CD4-positive, alpha-beta memory T cell (primary cell): ENCODE measurements at regions not wholly inside any gene's neighbourhood (a gene's known extent, or its start where the extent isn't known, plus 50 kb on each side); places are given as distances from the start of the nearest gene placed in this dataset.
A peak's percentile ranks its signal among the peaks of the same experiment; 100 is the strongest.

Source experiments
- CTCF ChIA-PET: fragments of 350-600 bp; sonication (Branson Sonifier 250); formaldehyde crosslinking; loops from one replicate; lab custom pipeline; 2021; ENCODE audit warnings: inconsistent platforms; ENCODE audit not compliant: partially characterized antibody; lab: Charles Lee
- POLR2A ChIA-PET: fragments of 350-600 bp; sonication (Branson Sonifier 250); formaldehyde crosslinking; loops from one replicate; lab custom pipeline; 2021; ENCODE audit not compliant: partially characterized antibody; lab: Charles Lee
- DNase-seq, 5 donors: peaks; one replicate each; pipeline versions ENCODE4 v3.0.0 to v3.0.0-alpha.2; 2020 to 2022; ENCODE audit warnings: mixed read lengths in 1 of 5
- H3K27ac ChIP-seq: one replicate; pipeline ENCODE4 v1.7.0; 2013; ENCODE audit warnings: low read depth, low read length
- H3K27me3 ChIP-seq: 2 replicates; pipeline ENCODE4 v1.7.0; 2013; ENCODE audit warnings: mild to moderate bottlenecking, low read length, moderate library complexity; ENCODE audit not compliant: insufficient read depth
- H3K36me3 ChIP-seq: 2 replicates; pipeline ENCODE4 v1.7.0; 2013; ENCODE audit warnings: mild to moderate bottlenecking, low read length, moderate library complexity; ENCODE audit not compliant: insufficient read depth
- H3K4me1 ChIP-seq: 2 replicates; pipeline ENCODE4 v1.7.0; 2013; ENCODE audit warnings: mild to moderate bottlenecking, low read length, moderate library complexity; ENCODE audit not compliant: insufficient read depth
- H3K4me3 ChIP-seq, 2 donors: one replicate each; pipeline ENCODE4 v1.7.0; 2013; ENCODE audit warnings: low read length in 2 of 2, mild to moderate bottlenecking in 1 of 2
- H3K9me3 ChIP-seq, 2 donors: one replicate each; pipeline ENCODE4 v1.7.0; 2013; ENCODE audit warnings: low read length in 2 of 2, control low read depth in 1 of 2; ENCODE audit not compliant: control insufficient read depth in 1 of 2
- H3K27ac Mint-ChIP-seq, 7 donors: one replicate each; pipeline ENCODE4 v1.8.0; 2020 to 2021; ENCODE audit warnings: mixed read lengths in 7 of 7, mild to moderate bottlenecking in 6 of 7, inconsistent platforms in 3 of 7, moderate library complexity in 3 of 7
- H3K27me3 Mint-ChIP-seq, 2 donors: one replicate each; pipeline ENCODE4 v1.8.0; 2020 to 2021; ENCODE audit warnings: mixed read lengths in 2 of 2
- H3K36me3 Mint-ChIP-seq, 2 donors: one replicate each; pipeline ENCODE4 v1.8.0; 2020 to 2021; ENCODE audit warnings: mixed read lengths in 2 of 2, inconsistent platforms in 1 of 2, mild to moderate bottlenecking in 1 of 2
- H3K4me1 Mint-ChIP-seq, 4 donors: one replicate each; pipeline ENCODE4 v1.8.0; 2020 to 2021; ENCODE audit warnings: mixed read lengths in 4 of 4, mild to moderate bottlenecking in 1 of 4
- H3K4me3 Mint-ChIP-seq, 8 donors: one replicate each; pipeline ENCODE4 v1.8.0; 2020 to 2021; ENCODE audit warnings: mixed read lengths in 8 of 8, mild to moderate bottlenecking in 7 of 8, moderate library complexity in 6 of 8, inconsistent platforms in 3 of 8
- H3K9me3 Mint-ChIP-seq, 8 donors: one replicate each; pipeline ENCODE4 v1.8.0; 2020 to 2021; ENCODE audit warnings: mixed read lengths in 8 of 8, mild to moderate bottlenecking in 5 of 8, inconsistent platforms in 3 of 8, moderate library complexity in 1 of 8
- intact Hi-C: fragments of 100-400 bp; cut with micrococcal nuclease; formaldehyde crosslinking; loops from one replicate; pipeline ENCODE4 v1.15.1; 2023

GRCh38 chr7:86158111-86158510 lies 485.6 kb upstream of the GRM3 start:
- CTCF ChIA-PET = no interaction called here
- Histone ChIP-seq H3K4me3 (no peak overlapping the region), H3K27me3 (no peaks in the 10 kb centered on the region), H3K36me3 (no peaks in the 10 kb centered on the region), H3K9me3 (no peaks in the 10 kb centered on the region), H3K27ac (no peak overlapping the region), H3K4me1 (no peaks in the 10 kb centered on the region)
- DNase-seq = no peak
- POLR2A ChIA-PET = no interaction called here
- no peak overlapping the region for H3K27ac Mint-ChIP-seq
- H3K4me3 Mint-ChIP-seq = no peak overlapping the region
- no peaks in the 10 kb centered on the region for H3K4me1 Mint-ChIP-seq
- intact Hi-C loops = no loop called here
- no peaks in the 10 kb centered on the region for H3K36me3 Mint-ChIP-seq
- H3K9me3 Mint-ChIP-seq = peaks cover 0 to 23% (median 6%) of the 10 kb centered on the region in 8 donors
- H3K27me3 Mint-ChIP-seq = no peaks in the 10 kb centered on the region

DNA sequence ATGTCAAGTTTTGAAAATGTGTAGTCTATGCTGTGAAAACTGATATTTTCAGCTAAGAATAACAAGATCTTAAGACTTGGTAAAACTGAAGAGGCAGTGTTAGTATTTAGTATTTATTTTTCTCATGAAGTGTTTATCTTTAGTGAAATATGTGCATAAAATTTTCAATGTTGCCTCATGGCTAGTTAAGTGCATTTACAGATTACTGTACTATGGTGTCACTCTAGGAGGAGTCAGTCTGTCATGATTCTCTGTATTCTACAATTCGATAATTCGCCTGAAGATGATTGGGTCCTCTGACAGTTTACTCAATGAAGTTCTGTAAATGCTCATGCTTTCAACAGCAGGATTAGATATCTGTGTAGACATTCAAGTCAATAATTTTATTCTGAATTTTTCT lies 488.1 kb upstream of the GRM3 start:
- intact Hi-C loops = no loop called here
- Mint-ChIP-seq H3K36me3 (no peaks in the 10 kb centered on the region), H3K27ac (no peak overlapping the region)

DNA sequence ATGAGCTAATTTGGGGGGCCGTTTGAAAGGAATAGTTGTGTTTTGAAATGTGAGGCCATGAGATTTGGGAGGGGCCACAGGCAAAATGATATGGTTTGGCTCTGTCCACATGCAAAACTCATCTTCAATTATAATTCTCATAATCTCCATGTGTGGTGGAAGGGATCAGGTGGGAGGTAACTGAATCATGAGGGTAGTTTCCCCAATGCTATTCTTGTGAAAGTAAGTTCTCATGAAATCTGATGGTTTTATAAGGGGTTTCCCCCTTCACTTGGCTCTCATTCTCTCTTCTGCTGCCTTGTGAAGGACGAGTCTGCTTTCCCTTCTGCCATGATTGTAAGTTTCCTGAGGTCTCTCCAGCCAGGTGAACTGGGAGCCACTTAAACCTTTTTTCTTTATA lies 490.8 kb upstream of the GRM3 start:
- Mint-ChIP-seq H3K27ac (no peak overlapping the region), H3K4me3 (no peak overlapping the region), H3K27me3 (no peaks in the 10 kb centered on the region), H3K36me3 (no peaks in the 10 kb centered on the region), H3K4me1 (no peaks in the 10 kb centered on the region), H3K9me3 (peaks cover 0 to 16% (median 9%) of the 10 kb centered on the region in 8 donors)
- Histone ChIP-seq H3K36me3 (no peaks in the 10 kb centered on the region), H3K9me3 (no peaks in the 10 kb centered on the region), H3K27ac (no peak overlapping the region), H3K27me3 (no peaks in the 10 kb centered on the region), H3K4me1 (no peaks in the 10 kb centered on the region), H3K4me3 (no peak overlapping the region)
- intact Hi-C loops = no loop called here
- no peak for DNase-seq
- POLR2A ChIA-PET = no interaction called here
- CTCF ChIA-PET = no interaction called here

More for the DNA sequence above, 488.1 kb upstream of the GRM3 start:
- Histone ChIP-seq H3K9me3 (no peaks in the 10 kb centered on the region), H3K27ac (no peak overlapping the region), H3K4me1 (no peaks in the 10 kb centered on the region), H3K27me3 (no peaks in the 10 kb centered on the region), H3K36me3 (no peaks in the 10 kb centered on the region), H3K4me3 (no peak overlapping the region)
- Mint-ChIP-seq H3K4me1 (no peaks in the 10 kb centered on the region), H3K27me3 (no peaks in the 10 kb centered on the region), H3K4me3 (no peak overlapping the region), H3K9me3 (peaks cover 4 to 22% (median 12%) of the 10 kb centered on the region in 8 donors)
- CTCF ChIA-PET = no interaction called here
- DNase-seq = no peak
- POLR2A ChIA-PET = no interaction called here

DNA sequence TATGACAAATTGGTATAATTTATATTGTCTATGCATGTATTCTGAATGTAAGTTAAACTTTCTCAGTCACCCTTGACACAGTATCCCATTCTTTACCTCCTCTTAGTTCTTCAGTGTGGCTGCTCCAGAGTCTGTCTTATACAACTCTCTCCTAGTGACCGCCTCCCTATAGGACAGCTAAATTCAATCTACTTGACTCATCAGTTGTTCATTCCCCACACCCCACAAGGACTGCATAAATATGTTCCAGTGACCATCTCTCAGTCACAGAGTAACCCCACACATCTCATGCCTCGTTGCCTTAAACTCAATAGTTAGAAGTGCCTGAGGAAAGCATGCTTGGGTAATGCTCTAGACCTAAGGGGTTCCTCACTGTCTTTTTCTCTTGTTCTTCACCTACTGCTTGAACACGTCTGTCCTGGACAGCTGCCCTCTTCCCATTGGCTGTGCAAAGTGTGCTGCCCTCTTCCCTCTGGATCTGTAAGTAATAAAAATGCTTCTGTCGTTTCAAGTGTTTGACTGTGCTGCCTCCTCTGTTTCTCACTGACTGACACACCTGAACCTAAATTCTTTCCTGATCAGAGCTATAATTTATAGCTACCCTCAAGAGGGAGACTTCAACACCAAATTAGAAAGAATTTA lies 494.6 kb upstream of the GRM3 start:
- no peaks in the 10 kb centered on the region for H3K36me3 ChIP-seq
- no peak overlapping the region for H3K27ac Mint-ChIP-seq
- no peaks in the 10 kb centered on the region for H3K36me3 Mint-ChIP-seq
- H3K4me3 ChIP-seq = no peak overlapping the region
- no peaks in the 10 kb centered on the region for H3K4me1 Mint-ChIP-seq
- H3K4me1 ChIP-seq = no peaks in the 10 kb centered on the region
- intact Hi-C loops = no loop called here
- no peaks in the 10 kb centered on the region for H3K27me3 ChIP-seq
- no peak overlapping the region for H3K27ac ChIP-seq
- peaks cover 0 to 19% (median 10%) of the 10 kb centered on the region in 8 donors for H3K9me3 Mint-ChIP-seq
- CTCF ChIA-PET = no interaction called here
- no peaks in the 10 kb centered on the region for H3K9me3 ChIP-seq
- DNase-seq = no peak
- H3K4me3 Mint-ChIP-seq = no peak overlapping the region
- POLR2A ChIA-PET = no interaction called here
- no peaks in the 10 kb centered on the region for H3K27me3 Mint-ChIP-seq

DNA sequence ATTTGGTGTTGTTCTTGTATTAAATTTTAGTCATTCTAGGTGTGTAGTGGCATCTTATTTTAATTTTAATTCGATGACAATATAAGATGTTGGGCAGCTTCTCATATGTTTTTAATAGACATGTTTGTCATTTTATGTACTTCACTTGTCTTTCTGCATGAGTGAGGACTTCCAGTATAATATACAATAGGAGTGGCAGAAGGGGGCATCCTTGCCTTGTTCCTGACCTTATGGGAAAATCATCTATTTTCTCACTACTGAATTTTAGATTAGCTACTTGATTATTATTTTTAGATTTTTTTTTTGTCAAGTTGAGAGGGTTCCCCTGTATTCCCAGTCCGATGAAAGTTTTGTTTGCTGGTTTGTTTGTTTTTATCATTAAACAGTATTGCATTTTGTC lies 495.2 kb upstream of the GRM3 start:
- H3K4me1 Mint-ChIP-seq = no peaks in the 10 kb centered on the region
- intact Hi-C loops = no loop called here
- no peak for DNase-seq
- CTCF ChIA-PET = no interaction called here
- H3K36me3 Mint-ChIP-seq = no peaks in the 10 kb centered on the region
- Histone ChIP-seq H3K27ac (no peak overlapping the region), H3K4me1 (no peaks in the 10 kb centered on the region), H3K4me3 (no peak overlapping the region), H3K27me3 (no peaks in the 10 kb centered on the region), H3K36me3 (no peaks in the 10 kb centered on the region), H3K9me3 (no peaks in the 10 kb centered on the region)
- peaks cover 0 to 19% (median 9%) of the 10 kb centered on the region in 8 donors for H3K9me3 Mint-ChIP-seq
- H3K4me3 Mint-ChIP-seq = no peak overlapping the region
- H3K27ac Mint-ChIP-seq = no peak overlapping the region
- POLR2A ChIA-PET = no interaction called here
- H3K27me3 Mint-ChIP-seq = no peaks in the 10 kb centered on the region

DNA sequence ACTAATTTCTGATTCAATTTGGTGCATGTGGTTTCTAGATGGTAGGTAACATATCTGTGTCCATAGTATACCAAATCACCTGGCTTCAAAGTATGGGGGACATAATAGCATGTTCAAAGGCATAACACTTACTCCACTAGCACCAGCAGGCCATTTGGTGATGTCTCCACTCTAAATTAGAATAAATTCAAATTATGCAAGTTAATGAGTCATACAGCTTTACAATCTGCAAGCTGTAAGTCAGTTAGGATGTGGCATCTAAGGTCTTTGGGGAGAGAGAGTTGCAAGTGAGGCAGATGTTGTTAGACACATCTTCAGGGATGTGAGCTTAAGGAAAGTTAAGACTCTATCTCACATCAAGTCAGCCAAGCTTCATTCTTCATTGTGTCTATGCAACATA lies 506.4 kb upstream of the GRM3 start:
- Histone ChIP-seq H3K36me3 (no peaks in the 10 kb centered on the region), H3K4me3 (no peak overlapping the region), H3K27ac (no peak overlapping the region), H3K4me1 (no peaks in the 10 kb centered on the region), H3K27me3 (no peaks in the 10 kb centered on the region), H3K9me3 (no peaks in the 10 kb centered on the region)
- no peak for DNase-seq
- CTCF ChIA-PET = no interaction called here
- H3K27ac Mint-ChIP-seq = no peak overlapping the region
- H3K4me1 Mint-ChIP-seq = no peaks in the 10 kb centered on the region
- no peaks in the 10 kb centered on the region for H3K36me3 Mint-ChIP-seq
- intact Hi-C loops = no loop called here
- peaks cover 0 to 16% (median 3%) of the 10 kb centered on the region in 8 donors for H3K9me3 Mint-ChIP-seq
- H3K27me3 Mint-ChIP-seq = no peaks in the 10 kb centered on the region
- POLR2A ChIA-PET = no interaction called here
- H3K4me3 Mint-ChIP-seq = no peak overlapping the region

GRCh38 chr7:86130268-86130667 lies 513.4 kb upstream of the GRM3 start:
- H3K9me3 Mint-ChIP-seq = peaks cover 3 to 15% (median 7%) of the 10 kb centered on the region in 8 donors
- Histone ChIP-seq H3K27ac (no peak overlapping the region), H3K36me3 (no peaks in the 10 kb centered on the region), H3K27me3 (no peaks in the 10 kb centered on the region), H3K4me3 (no peak overlapping the region), H3K4me1 (no peaks in the 10 kb centered on the region), H3K9me3 (no peaks in the 10 kb centered on the region)
- DNase-seq = no peak
- intact Hi-C loops = no loop called here
- no peaks in the 10 kb centered on the region for H3K27me3 Mint-ChIP-seq
- CTCF ChIA-PET = no interaction called here
- no peak overlapping the region for H3K27ac Mint-ChIP-seq
- H3K4me3 Mint-ChIP-seq = no peak overlapping the region
- H3K36me3 Mint-ChIP-seq = no peaks in the 10 kb centered on the region
- H3K4me1 Mint-ChIP-seq = no peaks in the 10 kb centered on the region
- POLR2A ChIA-PET = no interaction called here

GRCh38 chr7:86123476-86123875 lies 520.2 kb upstream of the GRM3 start:
- CTCF ChIA-PET = no interaction called here

More at GRCh38 chr7:86123476-86123875, 520.2 kb upstream of the GRM3 start:
- no peak for DNase-seq
- H3K4me1 ChIP-seq = no peaks in the 10 kb centered on the region
- H3K27me3 ChIP-seq = no peaks in the 10 kb centered on the region
- Mint-ChIP-seq H3K27me3 (no peaks in the 10 kb centered on the region), H3K4me1 (no peaks in the 10 kb centered on the region), H3K27ac (no peak overlapping the region), H3K36me3 (no peaks in the 10 kb centered on the region), H3K9me3 (peaks cover 0 to 21% (median 5%) of the 10 kb centered on the region in 8 donors), H3K4me3 (peak overlapping the region in 1 of 8 donors; percentile 38)
- intact Hi-C loops = no loop called here
- H3K9me3 ChIP-seq = no peaks in the 10 kb centered on the region
- H3K36me3 ChIP-seq = no peaks in the 10 kb centered on the region
- no peak overlapping the region for H3K27ac ChIP-seq
- no peak overlapping the region for H3K4me3 ChIP-seq
- POLR2A ChIA-PET = no interaction called here
